RPMI8226 (cell line): ENCODE measurements at regions not wholly inside any gene's neighbourhood (a gene's known extent, or its start where the extent isn't known, plus 50 kb on each side); places are given as distances from the start of the nearest gene placed in this dataset.

ENCODE experiments used
- DNase-seq: peaks from one replicate; pipeline ENCODE4 v3.0.0-alpha.2; 2015

- no peak for DNase-seq
Measured at GRCh38 chr18:5091741-5092140, 105.3 kb downstream of the AKAIN1 start.

GRCh38 chr18:5075297-5075696 is 121.8 kb downstream of the AKAIN1 start:
- DNase-seq: no peak

- peak; percentile 40 for DNase-seq
Measured at GRCh38 chr18:5073026-5073944, 123.8 kb downstream of the AKAIN1 start.

GRCh38 chr18:5068851-5069250 is 128.2 kb downstream of the AKAIN1 start:
- DNase-seq: no peak

- DNase-seq: peak; percentile 30
Measured at GRCh38 chr18:5066380-5066977, 130.6 kb downstream of the AKAIN1 start.

GRCh38 chr18:5065615-5066014 is 131.4 kb downstream of the AKAIN1 start:
- DNase-seq: no peak

GRCh38 chr18:5064841-5065370 is 132.2 kb downstream of the AKAIN1 start:
- no peak for DNase-seq

GRCh38 chr18:5061785-5062184 is 135.3 kb downstream of the AKAIN1 start:
- no peak for DNase-seq

- no peak for DNase-seq
Measured at GRCh38 chr18:5060543-5060942, 136.5 kb downstream of the AKAIN1 start.

- DNase-seq: no peak
Measured at GRCh38 chr18:5059696-5060032, 137.4 kb downstream of the AKAIN1 start.

- DNase-seq: peak; percentile 9
Measured at GRCh38 chr18:5058768-5059695, 138.0 kb downstream of the AKAIN1 start.

- DNase-seq: peak; percentile 69
Measured at GRCh38 chr18:5057386-5058348, 139.4 kb downstream of the AKAIN1 start.

- no peak for DNase-seq
Measured at GRCh38 chr18:5052491-5052890, 144.6 kb downstream of the AKAIN1 start.

GRCh38 chr18:5051207-5051606 is 145.8 kb downstream of the AKAIN1 start:
- DNase-seq: no peak

GRCh38 chr18:5049124-5049523 is 147.9 kb downstream of the AKAIN1 start:
- DNase-seq: no peak

GRCh38 chr18:5040476-5040875 is 156.6 kb downstream of the AKAIN1 start:
- no peak for DNase-seq

GRCh38 chr18:5036523-5036922 is 160.5 kb downstream of the AKAIN1 start:
- DNase-seq: no peak

- DNase-seq: no peak
Measured at GRCh38 chr18:5031216-5031615, 165.8 kb downstream of the AKAIN1 start.

- no peak for DNase-seq
Measured at GRCh38 chr18:5030636-5031035, 166.4 kb downstream of the AKAIN1 start.

- no peak for DNase-seq
Measured at GRCh38 chr18:5029592-5029991, 167.5 kb downstream of the AKAIN1 start.

GRCh38 chr18:5024741-5025140 is 172.3 kb downstream of the AKAIN1 start:
- no peak for DNase-seq

- no peak for DNase-seq
Measured at GRCh38 chr18:5021558-5021957, 175.5 kb downstream of the AKAIN1 start.
